ENCODE measurements at regions not wholly inside any gene's neighbourhood (a gene's known extent, or its start where the extent isn't known, plus 50 kb on each side); places are given as distances from the start of the nearest gene placed in this dataset.

DNA sequence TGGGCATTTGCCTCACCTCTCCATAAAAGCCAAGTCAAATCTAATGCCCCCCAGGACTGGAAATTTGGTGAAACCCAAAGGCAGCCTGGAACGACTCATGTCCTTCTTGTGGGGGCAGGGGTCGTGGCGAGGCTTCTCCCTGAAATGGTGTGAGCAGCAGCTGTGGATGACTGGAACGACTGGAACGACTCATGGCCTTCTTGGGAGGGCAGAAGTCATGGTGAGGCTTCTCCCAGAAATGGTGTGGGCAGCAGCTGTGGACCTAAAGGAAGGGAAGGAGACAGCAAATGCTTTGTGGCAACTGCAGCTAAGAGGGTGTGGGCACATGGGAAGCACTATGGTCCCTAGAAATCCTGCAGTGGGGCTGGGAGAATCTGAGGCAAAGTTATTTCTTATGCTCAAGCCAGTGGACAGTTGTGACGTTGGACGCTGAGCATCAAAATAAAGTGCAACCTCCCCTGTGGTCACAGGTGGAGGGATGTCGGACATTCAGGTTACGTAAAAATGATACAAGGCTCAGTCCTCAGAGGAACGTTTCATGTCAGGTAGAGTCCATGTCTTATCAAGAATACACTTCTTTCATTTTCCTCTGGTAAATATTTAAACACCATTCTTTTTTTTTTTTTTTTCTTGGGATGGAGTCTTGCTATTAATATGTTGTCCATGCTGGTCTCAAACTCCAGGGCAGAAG is 107.0 kb upstream of the KIF5B start:
- intact Hi-C loops (cut with DNase I) = no loop called here
- WGBS = 78% methylated on average over 10 of the region's 10 CpGs
- Histone ChIP-seq H3K27me3 (replicated peaks; ENCODE audit: insufficient read depth) (no peaks in the 10 kb centered on the region), H3K36me3 (no peaks in the 10 kb centered on the region), H3K4me3 (no peak overlapping the region), H3K27ac (no peak overlapping the region), H3K4me1 (replicated peaks) (no peaks in the 10 kb centered on the region), H3K9me3 (no peaks in the 10 kb centered on the region)
- TF ChIP-seq, protein P1, sequence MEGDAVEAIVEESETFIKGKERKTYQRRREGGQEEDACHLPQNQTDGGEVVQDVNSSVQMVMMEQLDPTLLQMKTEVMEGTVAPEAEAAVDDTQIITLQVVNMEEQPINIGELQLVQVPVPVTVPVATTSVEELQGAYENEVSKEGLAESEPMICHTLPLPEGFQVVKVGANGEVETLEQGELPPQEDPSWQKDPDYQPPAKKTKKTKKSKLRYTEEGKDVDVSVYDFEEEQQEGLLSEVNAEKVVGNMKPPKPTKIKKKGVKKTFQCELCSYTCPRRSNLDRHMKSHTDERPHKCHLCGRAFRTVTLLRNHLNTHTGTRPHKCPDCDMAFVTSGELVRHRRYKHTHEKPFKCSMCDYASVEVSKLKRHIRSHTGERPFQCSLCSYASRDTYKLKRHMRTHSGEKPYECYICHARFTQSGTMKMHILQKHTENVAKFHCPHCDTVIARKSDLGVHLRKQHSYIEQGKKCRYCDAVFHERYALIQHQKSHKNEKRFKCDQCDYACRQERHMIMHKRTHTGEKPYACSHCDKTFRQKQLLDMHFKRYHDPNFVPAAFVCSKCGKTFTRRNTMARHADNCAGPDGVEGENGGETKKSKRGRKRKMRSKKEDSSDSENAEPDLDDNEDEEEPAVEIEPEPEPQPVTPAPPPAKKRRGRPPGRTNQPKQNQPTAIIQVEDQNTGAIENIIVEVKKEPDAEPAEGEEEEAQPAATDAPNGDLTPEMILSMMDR (IDR thresholded peaks at IDR 0.05) = no peak
- TF ChIP-seq POLR2A (IDR thresholded peaks at IDR 0.05) = no peak
- TF ChIP-seq POLR2AphosphoS5 (IDR thresholded peaks at IDR 0.05) = no peak
- DNase-seq (ENCODE audit: low spot score) = no peak

DNA sequence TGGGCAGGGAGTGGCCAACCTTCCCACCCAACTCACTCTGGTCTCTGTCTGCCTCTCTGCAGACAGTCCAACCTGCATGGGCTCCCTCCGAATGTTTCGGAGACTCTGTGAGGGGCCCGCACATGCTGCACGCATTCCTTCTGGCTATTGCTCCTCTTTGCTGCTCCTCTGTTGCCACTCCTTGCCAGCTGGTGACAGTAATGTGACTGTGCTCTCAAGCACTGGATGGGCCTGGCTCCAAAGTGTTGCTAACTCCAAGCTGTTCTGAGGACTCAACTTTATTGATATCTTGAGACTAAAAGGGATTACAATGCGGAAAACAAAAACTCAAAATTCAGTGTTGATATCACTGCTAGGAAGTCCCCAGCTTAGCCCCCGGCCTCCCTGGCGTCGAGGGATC is 105.4 kb upstream of the KIF5B start:
- TF ChIP-seq POLR2AphosphoS5 (IDR thresholded peaks at IDR 0.05) (no peak), POLR2A (IDR thresholded peaks at IDR 0.05) (no peak)
- TF ChIP-seq, protein P1 (IDR thresholded peaks at IDR 0.05) = no peak
- no peak for DNase-seq (ENCODE audit: low spot score)
- Histone ChIP-seq H3K27ac (no peak overlapping the region), H3K4me1 (replicated peaks) (no peaks in the 10 kb centered on the region), H3K9me3 (no peaks in the 10 kb centered on the region), H3K36me3 (no peaks in the 10 kb centered on the region), H3K4me3 (no peak overlapping the region), H3K27me3 (replicated peaks; ENCODE audit: insufficient read depth) (no peaks in the 10 kb centered on the region)
- intact Hi-C loops (cut with DNase I) = no loop called here
- 93% methylated on average over 8 of the region's 8 CpGs for WGBS

DNA sequence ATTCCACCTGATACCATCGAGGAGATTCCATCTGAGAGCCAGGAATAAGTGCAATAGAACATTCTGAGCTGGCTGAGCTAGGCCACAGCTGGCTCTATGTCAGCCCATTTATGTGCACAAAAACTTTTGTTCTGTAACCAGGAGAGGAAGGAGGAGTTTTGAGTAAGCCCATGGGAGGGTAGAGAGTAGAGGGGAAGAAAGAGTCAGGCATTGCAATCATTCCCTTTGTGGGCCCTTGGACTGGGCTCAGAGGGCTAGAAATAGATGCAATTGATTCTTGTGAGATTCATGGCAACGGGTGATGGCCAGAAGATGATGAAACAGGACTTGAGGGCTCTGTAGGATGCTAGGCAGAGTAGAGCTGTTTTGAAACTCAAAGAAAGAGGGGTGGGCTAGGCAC is 104.6 kb upstream of the KIF5B start:
- TF ChIP-seq, protein P1 (IDR thresholded peaks at IDR 0.05) = no peak
- TF ChIP-seq POLR2AphosphoS5 (IDR thresholded peaks at IDR 0.05) (no peak), POLR2A (IDR thresholded peaks at IDR 0.05) (no peak)
- WGBS = 66% methylated on average over 2 of the region's 2 CpGs

DNA sequence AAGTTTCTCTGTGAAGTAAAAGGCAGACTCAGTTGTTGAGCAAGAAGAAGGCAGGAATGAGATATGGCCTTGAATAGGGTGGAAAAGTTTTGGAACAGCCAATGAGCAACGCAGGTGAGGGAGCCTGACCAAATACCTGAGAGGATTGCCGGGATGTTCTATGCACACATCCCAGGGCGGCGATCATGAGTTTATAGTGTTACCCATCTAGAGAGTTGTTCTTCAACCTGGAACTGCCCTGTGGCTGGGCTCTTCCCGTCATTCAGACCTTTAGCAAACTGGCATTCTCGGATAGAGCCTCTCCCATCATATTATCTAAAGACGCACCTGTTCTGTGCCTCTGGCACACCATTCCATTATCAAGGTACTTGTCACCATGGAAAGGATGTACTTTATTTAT is 103.0 kb upstream of the KIF5B start:
- WGBS = 94% methylated on average over 7 of the region's 7 CpGs
- TF ChIP-seq, protein P1 (IDR thresholded peaks at IDR 0.05) = no peak
- TF ChIP-seq POLR2A (IDR thresholded peaks at IDR 0.05) = no peak
- no peak for TF ChIP-seq POLR2AphosphoS5 (IDR thresholded peaks at IDR 0.05)
- H3K27ac ChIP-seq = no peak overlapping the region
- no peak overlapping the region for H3K4me3 ChIP-seq
- no peaks in the 10 kb centered on the region for H3K4me1 ChIP-seq (replicated peaks)
- H3K9me3 ChIP-seq = no peaks in the 10 kb centered on the region
- H3K36me3 ChIP-seq = no peaks in the 10 kb centered on the region
- H3K27me3 ChIP-seq (replicated peaks; ENCODE audit: insufficient read depth) = no peaks in the 10 kb centered on the region
- no peak for DNase-seq (ENCODE audit: low spot score)
- intact Hi-C loops (cut with DNase I) = no loop called here

More for the DNA sequence above, 104.6 kb upstream of the KIF5B start:
- DNase-seq (ENCODE audit: low spot score) = no peak
- no peak overlapping the region for H3K27ac ChIP-seq
- no peaks in the 10 kb centered on the region for H3K27me3 ChIP-seq (replicated peaks; ENCODE audit: insufficient read depth)
- H3K9me3 ChIP-seq = no peaks in the 10 kb centered on the region
- intact Hi-C loops (cut with DNase I) = no loop called here
- H3K4me3 ChIP-seq = no peak overlapping the region
- H3K4me1 ChIP-seq (replicated peaks) = no peaks in the 10 kb centered on the region
- H3K36me3 ChIP-seq = no peaks in the 10 kb centered on the region

DNA sequence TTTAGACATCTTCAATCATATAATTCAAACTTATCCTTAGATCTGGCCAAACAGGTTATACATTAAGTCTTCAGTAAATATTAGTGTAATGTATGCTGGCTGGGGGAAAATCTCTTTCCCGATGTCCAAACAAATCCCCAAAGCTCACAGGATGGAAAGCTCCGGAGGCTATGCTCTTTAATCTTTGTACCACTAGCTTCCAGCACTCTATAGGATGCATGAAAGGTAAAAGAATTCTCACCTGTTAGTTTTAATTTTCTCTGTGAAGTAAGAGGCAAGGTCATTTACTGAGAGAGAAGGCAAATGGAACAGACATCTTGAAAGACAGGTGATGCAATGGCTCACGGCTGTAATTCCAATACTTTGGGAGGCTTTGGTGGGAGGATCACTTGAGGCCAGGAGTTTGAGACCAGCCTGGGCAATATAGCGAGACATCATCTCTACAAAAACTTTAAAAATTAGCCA is 99.8 kb upstream of the KIF5B start:
- intact Hi-C loops (cut with DNase I) = no loop called here
- no peak overlapping the region for H3K4me3 ChIP-seq
- H3K27me3 ChIP-seq (replicated peaks; ENCODE audit: insufficient read depth) = no peaks in the 10 kb centered on the region
- DNase-seq (ENCODE audit: low spot score) = no peak
- 60% methylated on average over 4 of the region's 4 CpGs for whole genome bisulfite sequencing
- H3K36me3 ChIP-seq = no peaks in the 10 kb centered on the region
- no peak overlapping the region for H3K27ac ChIP-seq
- TF ChIP-seq POLR2A (IDR thresholded peaks at IDR 0.05) (no peak), POLR2AphosphoS5 (IDR thresholded peaks at IDR 0.05) (no peak)
- TF ChIP-seq, protein P1 (IDR thresholded peaks at IDR 0.05) = no peak
- H3K9me3 ChIP-seq = no peaks in the 10 kb centered on the region
- H3K4me1 ChIP-seq (replicated peaks) = no peaks in the 10 kb centered on the region

All from prostate gland (tissue), 2 donors.